Nephron progenitor cell (in vitro differentiated cells): ENCODE measurements at regions not wholly inside any gene's neighbourhood (a gene's known extent, or its start where the extent isn't known, plus 50 kb on each side); places are given as distances from the start of the nearest gene placed in this dataset.

Source experiments
- DNase-seq: peaks from one replicate; pipeline ENCODE4 v3.0.0; 2021
- H3K27ac Mint-ChIP-seq: 2 replicates; pipeline ENCODE4 v1.8.0; 2021; ENCODE audit warnings: mild to moderate bottlenecking, moderate library complexity, mixed read lengths
- H3K27me3 Mint-ChIP-seq: 2 replicates; pipeline ENCODE4 v1.8.0; 2021; ENCODE audit warnings: mild to moderate bottlenecking, low read depth, mixed read lengths; ENCODE audit not compliant: poor library complexity
- H3K36me3 Mint-ChIP-seq: 2 replicates; pipeline ENCODE4 v1.8.0; 2021; ENCODE audit warnings: low read depth, mixed read lengths
- H3K4me1 Mint-ChIP-seq: 2 replicates; pipeline ENCODE4 v1.8.0; 2021; ENCODE audit warnings: mixed read lengths
- H3K4me3 Mint-ChIP-seq: 2 replicates; pipeline ENCODE4 v1.8.0; 2021; ENCODE audit warnings: mild to moderate bottlenecking, moderate library complexity, mixed read lengths
- H3K9me3 Mint-ChIP-seq: 2 replicates; pipeline ENCODE4 v1.8.0; 2021; ENCODE audit warnings: mild to moderate bottlenecking, moderate library complexity, mixed read lengths
- CTCF ChIP-seq: fragments of 200-600 bp; sonication (generic); IDR thresholded peaks from 2 replicates; pipeline ENCODE4 v1.5.0; 2021; ENCODE audit warnings: antibody characterized with exemption

- H3K4me3 Mint-ChIP-seq: no peak overlapping the region
- H3K4me1 Mint-ChIP-seq: peaks cover 19% of the 10 kb centered on the region
- H3K27me3 Mint-ChIP-seq: no peaks in the 10 kb centered on the region
- H3K9me3 Mint-ChIP-seq: no peaks in the 10 kb centered on the region
- no peak for DNase-seq
- no peaks in the 10 kb centered on the region for H3K36me3 Mint-ChIP-seq
- H3K27ac Mint-ChIP-seq: no peak overlapping the region
- TF ChIP-seq CTCF: no peak
Measured at GRCh38 chr13:74562381-74562780, 428.2 kb upstream of the KLF12 start.

GRCh38 chr13:74561155-74561554 is 427.0 kb upstream of the KLF12 start:
- Mint-ChIP-seq H3K4me1 (peaks cover 22% of the 10 kb centered on the region), H3K27me3 (no peaks in the 10 kb centered on the region), H3K36me3 (no peaks in the 10 kb centered on the region), H3K9me3 (no peaks in the 10 kb centered on the region), H3K27ac (no peak overlapping the region), H3K4me3 (no peak overlapping the region)
- DNase-seq: no peak
- no peak for TF ChIP-seq CTCF

- H3K36me3 Mint-ChIP-seq: no peaks in the 10 kb centered on the region
Measured at GRCh38 chr13:74560325-74560724, 426.1 kb upstream of the KLF12 start.

GRCh38 chr13:74557870-74558269 is 423.7 kb upstream of the KLF12 start:
- Mint-ChIP-seq H3K4me1 (peaks cover 34% of the 10 kb centered on the region), H3K9me3 (no peaks in the 10 kb centered on the region), H3K27ac (no peak overlapping the region), H3K4me3 (no peak overlapping the region), H3K27me3 (peaks cover 5% of the 10 kb centered on the region), H3K36me3 (no peaks in the 10 kb centered on the region)
- no peak for DNase-seq
- no peak for TF ChIP-seq CTCF

More at GRCh38 chr13:74560325-74560724, 426.1 kb upstream of the KLF12 start:
- Mint-ChIP-seq H3K27ac (no peak overlapping the region), H3K4me1 (peaks cover 27% of the 10 kb centered on the region), H3K4me3 (no peak overlapping the region), H3K27me3 (no peaks in the 10 kb centered on the region), H3K9me3 (no peaks in the 10 kb centered on the region)
- no peak for TF ChIP-seq CTCF
- no peak for DNase-seq

- no peak for DNase-seq
- no peak overlapping the region for H3K4me3 Mint-ChIP-seq
- peaks cover 26% of the 10 kb centered on the region for H3K4me1 Mint-ChIP-seq
- H3K27me3 Mint-ChIP-seq: peaks cover 5% of the 10 kb centered on the region
- no peaks in the 10 kb centered on the region for H3K36me3 Mint-ChIP-seq
- no peaks in the 10 kb centered on the region for H3K9me3 Mint-ChIP-seq
- TF ChIP-seq CTCF: no peak
- H3K27ac Mint-ChIP-seq: no peak overlapping the region
Measured at GRCh38 chr13:74555651-74556420, 421.6 kb upstream of the KLF12 start.

GRCh38 chr13:74555276-74555625 is 421.0 kb upstream of the KLF12 start:
- TF ChIP-seq CTCF: no peak
- Mint-ChIP-seq H3K4me1 (peaks cover 20% of the 10 kb centered on the region), H3K9me3 (no peaks in the 10 kb centered on the region), H3K36me3 (no peaks in the 10 kb centered on the region), H3K4me3 (no peak overlapping the region), H3K27ac (no peak overlapping the region), H3K27me3 (peaks cover 5% of the 10 kb centered on the region)
- no peak for DNase-seq
